ENCODE measurements at regions not wholly inside any gene's neighbourhood (a gene's known extent, or its start where the extent isn't known, plus 50 kb on each side); places are given as distances from the start of the nearest gene placed in this dataset.

DNA sequence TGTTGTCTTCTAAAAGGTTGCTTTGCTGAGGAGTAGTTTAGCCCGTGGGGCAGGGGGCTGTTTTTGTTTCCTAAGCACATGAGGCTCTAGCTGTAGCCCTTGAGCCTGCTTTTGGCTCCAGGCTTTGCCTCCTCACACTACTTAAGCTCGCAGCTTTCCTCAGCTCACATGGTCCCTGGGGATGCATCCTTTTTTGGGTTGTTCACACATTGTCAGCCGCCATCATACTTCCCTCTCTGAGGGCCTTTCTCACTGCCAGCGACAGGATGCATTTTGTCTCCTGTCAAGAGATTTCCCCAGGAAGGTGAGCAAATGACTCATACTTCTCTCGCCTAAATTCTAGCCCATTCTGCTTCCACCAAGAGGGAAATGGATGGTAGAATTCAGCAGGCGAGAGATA lies 279.5 kb upstream of the PKDCC start:
- Histone ChIP-seq H3K9me2 (ENCODE audit: insufficient read depth, low read length) (no peaks in the 10 kb centered on the region), H3K4me2 (ENCODE audit: low read length) (no peak overlapping the region), H3K4me1 (ENCODE audit: insufficient read depth, low read length, poor library complexity, severe bottlenecking) (no peaks in the 10 kb centered on the region), H3K36me3 (ENCODE audit: insufficient read depth, low read length) (no peaks in the 10 kb centered on the region), H4K20me1 (ENCODE audit: insufficient read depth, low read length) (no peaks in the 10 kb centered on the region; the same call in 1 of the 2 replicates), H3K9me3 (ENCODE audit: low read length) (no peaks in the 10 kb centered on the region), H3K79me2 (ENCODE audit: insufficient read depth, low read depth, low read length) (no peaks in the 10 kb centered on the region), H3K4me3 (ENCODE audit: low read depth, low read length, poor library complexity, severe bottlenecking) (no peak overlapping the region), H3K27ac (ENCODE audit: low read depth, low read length, poor library complexity, severe bottlenecking) (no peak overlapping the region), H2AFZ (ENCODE audit: low read length) (no peak overlapping the region)
- BruUV-seq (replicated peaks): no TSS peak
- TF ChIP-seq, protein P1, sequence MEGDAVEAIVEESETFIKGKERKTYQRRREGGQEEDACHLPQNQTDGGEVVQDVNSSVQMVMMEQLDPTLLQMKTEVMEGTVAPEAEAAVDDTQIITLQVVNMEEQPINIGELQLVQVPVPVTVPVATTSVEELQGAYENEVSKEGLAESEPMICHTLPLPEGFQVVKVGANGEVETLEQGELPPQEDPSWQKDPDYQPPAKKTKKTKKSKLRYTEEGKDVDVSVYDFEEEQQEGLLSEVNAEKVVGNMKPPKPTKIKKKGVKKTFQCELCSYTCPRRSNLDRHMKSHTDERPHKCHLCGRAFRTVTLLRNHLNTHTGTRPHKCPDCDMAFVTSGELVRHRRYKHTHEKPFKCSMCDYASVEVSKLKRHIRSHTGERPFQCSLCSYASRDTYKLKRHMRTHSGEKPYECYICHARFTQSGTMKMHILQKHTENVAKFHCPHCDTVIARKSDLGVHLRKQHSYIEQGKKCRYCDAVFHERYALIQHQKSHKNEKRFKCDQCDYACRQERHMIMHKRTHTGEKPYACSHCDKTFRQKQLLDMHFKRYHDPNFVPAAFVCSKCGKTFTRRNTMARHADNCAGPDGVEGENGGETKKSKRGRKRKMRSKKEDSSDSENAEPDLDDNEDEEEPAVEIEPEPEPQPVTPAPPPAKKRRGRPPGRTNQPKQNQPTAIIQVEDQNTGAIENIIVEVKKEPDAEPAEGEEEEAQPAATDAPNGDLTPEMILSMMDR (conservative IDR thresholded peaks at IDR 0.05; ENCODE audit: low read length): no peak
- no peak for TF ChIP-seq EZH2phosphoT487 (IDR thresholded peaks at IDR 0.05; ENCODE audit: borderline replicate concordance, low read depth, low read length)
- intact Hi-C loops (cut with micrococcal nuclease; ENCODE audit: unreplicated experiment): no loop called here
- POLR2A ChIA-PET: no interaction called here
- DNase-seq (ENCODE audit: low spot score): no peak
- CTCF ChIA-PET (ENCODE audit: unreplicated experiment): no interaction called here

DNA sequence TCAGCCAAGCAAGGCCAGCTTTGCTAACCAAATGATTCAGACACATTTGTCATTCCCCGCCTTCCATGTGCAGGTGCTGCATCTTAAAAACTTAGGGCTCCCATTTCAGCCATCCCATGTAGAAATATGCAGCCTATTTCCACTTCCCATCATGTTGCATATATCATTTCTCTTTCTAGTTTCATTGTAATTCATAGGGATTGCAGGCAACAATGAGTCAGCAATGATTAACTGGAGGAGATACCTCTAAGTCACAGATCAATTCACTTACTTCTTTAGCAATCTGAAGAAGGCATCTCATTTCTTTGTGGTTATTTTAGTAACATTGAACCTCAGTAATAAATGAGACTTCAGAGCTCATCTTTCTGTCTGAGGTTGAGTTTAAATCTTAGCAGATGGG lies 276.1 kb upstream of the PKDCC start:
- BruUV-seq (replicated peaks): no TSS peak
- Histone ChIP-seq H3K27ac (ENCODE audit: low read depth, low read length, poor library complexity, severe bottlenecking) (no peak overlapping the region), H4K20me1 (ENCODE audit: insufficient read depth, low read length) (no peaks in the 10 kb centered on the region; the same call in 1 of the 2 replicates), H3K9me2 (ENCODE audit: insufficient read depth, low read length) (no peaks in the 10 kb centered on the region), H3K36me3 (ENCODE audit: insufficient read depth, low read length) (no peaks in the 10 kb centered on the region), H3K9me3 (ENCODE audit: low read length) (no peaks in the 10 kb centered on the region), H3K79me2 (ENCODE audit: insufficient read depth, low read depth, low read length) (no peaks in the 10 kb centered on the region), H3K4me1 (ENCODE audit: insufficient read depth, low read length, poor library complexity, severe bottlenecking) (no peaks in the 10 kb centered on the region), H3K4me3 (ENCODE audit: low read depth, low read length, poor library complexity, severe bottlenecking) (no peak overlapping the region), H3K4me2 (ENCODE audit: low read length) (no peak overlapping the region), H2AFZ (ENCODE audit: low read length) (no peak overlapping the region)
- intact Hi-C loops (cut with micrococcal nuclease; ENCODE audit: unreplicated experiment): no loop called here
- TF ChIP-seq EZH2phosphoT487 (IDR thresholded peaks at IDR 0.05; ENCODE audit: borderline replicate concordance, low read depth, low read length): no peak
- TF ChIP-seq, protein P1 (conservative IDR thresholded peaks at IDR 0.05; ENCODE audit: low read length): no peak
- DNase-seq (ENCODE audit: low spot score): no peak
- POLR2A ChIA-PET: interaction anchor here (0.6 kb wide), 1 partner anchor 580 kb away, joined by 3 read pairs; no protein-coding TSS in a partner anchor
- CTCF ChIA-PET (ENCODE audit: unreplicated experiment): no interaction called here

DNA sequence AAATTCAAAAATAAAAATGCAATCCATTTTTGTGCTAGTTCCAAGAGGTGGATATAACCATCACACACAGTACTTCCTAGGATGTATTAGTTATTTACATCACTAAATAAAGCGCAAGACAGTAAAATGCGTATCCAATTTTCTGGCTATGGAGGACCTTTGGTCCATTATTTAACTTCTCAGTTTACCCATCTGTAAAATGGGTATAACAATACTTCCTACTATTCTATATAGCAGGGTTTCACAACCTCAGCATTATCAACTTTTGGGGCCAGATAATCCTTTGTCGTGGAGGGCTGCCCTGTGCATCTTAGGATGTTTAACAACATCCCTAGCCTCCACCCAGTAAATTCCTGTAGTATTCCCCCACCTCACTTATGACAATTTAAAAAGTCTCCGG lies 275.1 kb upstream of the PKDCC start:
- TF ChIP-seq EZH2phosphoT487 (IDR thresholded peaks at IDR 0.05; ENCODE audit: borderline replicate concordance, low read depth, low read length): no peak
- TF ChIP-seq, protein P1 (conservative IDR thresholded peaks at IDR 0.05; ENCODE audit: low read length): no peak
- no TSS peak for BruUV-seq (replicated peaks)
- Histone ChIP-seq H3K4me3 (ENCODE audit: low read depth, low read length, poor library complexity, severe bottlenecking) (no peak overlapping the region), H3K4me2 (ENCODE audit: low read length) (no peak overlapping the region), H3K4me1 (ENCODE audit: insufficient read depth, low read length, poor library complexity, severe bottlenecking) (no peaks in the 10 kb centered on the region), H3K79me2 (ENCODE audit: insufficient read depth, low read depth, low read length) (no peaks in the 10 kb centered on the region), H3K9me2 (ENCODE audit: insufficient read depth, low read length) (no peaks in the 10 kb centered on the region), H4K20me1 (ENCODE audit: insufficient read depth, low read length) (no peaks in the 10 kb centered on the region; the same call in 1 of the 2 replicates), H3K9me3 (ENCODE audit: low read length) (no peaks in the 10 kb centered on the region), H2AFZ (ENCODE audit: low read length) (no peak overlapping the region), H3K36me3 (ENCODE audit: insufficient read depth, low read length) (no peaks in the 10 kb centered on the region), H3K27ac (ENCODE audit: low read depth, low read length, poor library complexity, severe bottlenecking) (no peak overlapping the region)
- ChIA-PET POLR2A (no interaction called here), CTCF (ENCODE audit: unreplicated experiment) (no interaction called here)
- DNase-seq (ENCODE audit: low spot score): no peak
- intact Hi-C loops (cut with micrococcal nuclease; ENCODE audit: unreplicated experiment): no loop called here
